ENCODE measurements at regions not wholly inside any gene's neighbourhood (a gene's known extent, or its start where the extent isn't known, plus 50 kb on each side); places are given as distances from the start of the nearest gene placed in this dataset.

DNA sequence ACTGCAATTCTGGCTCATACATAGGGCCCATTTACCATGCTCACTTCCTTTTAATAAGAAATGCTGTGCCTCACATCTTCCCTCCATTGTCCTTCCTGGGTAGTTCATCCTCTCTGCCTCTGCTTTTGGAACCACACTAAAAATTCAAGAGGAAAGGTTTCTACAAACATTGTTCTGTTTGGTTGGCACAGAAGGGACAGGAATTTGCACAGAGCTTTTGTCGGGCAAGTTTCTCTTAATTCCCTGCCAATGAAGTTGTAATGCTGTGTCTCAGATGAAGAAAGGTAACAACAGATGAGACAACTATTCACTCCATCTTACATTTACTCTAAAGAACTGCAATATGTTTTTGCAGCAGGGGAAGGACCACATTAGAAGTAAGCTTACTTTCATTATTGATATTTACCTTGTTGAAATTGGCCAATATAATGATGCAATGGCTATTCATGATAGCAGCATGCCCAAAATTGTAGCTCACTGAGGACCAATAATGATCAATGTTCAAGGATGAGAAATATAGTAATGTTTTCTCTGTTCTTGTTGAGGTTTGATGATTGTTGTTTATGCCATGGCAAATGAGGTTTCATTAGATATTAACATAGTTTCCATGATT is 82.5 kb upstream of the HMHB1 start:
- Mint-ChIP-seq H3K27ac (no peak overlapping the region), H3K4me3 (no peak overlapping the region), H3K27me3 (ENCODE audit: low read depth in 3 of 3) (peaks cover 0 to 2% (median 2%) of the 10 kb centered on the region in 3 donors), H3K4me1 (no peaks in the 10 kb centered on the region), H3K9me3 (peaks cover 15 to 23% (median 17%) of the 10 kb centered on the region in 7 donors), H3K36me3 (no peaks in the 10 kb centered on the region)
- Histone ChIP-seq H3K4me3 (replicated peaks in 1 of 3; ENCODE audit: low read depth in 2 of 3, low read length in 3 of 3) (no peak overlapping the region), H3K79me2 (ENCODE audit: insufficient read depth, low read length) (no peaks in the 10 kb centered on the region), H3K4me1 (ENCODE audit: control insufficient read depth in 1 of 2, insufficient read depth in 2 of 2, low read length in 2 of 2) (no peaks in the 10 kb centered on the region), H3K9ac (ENCODE audit: insufficient read depth, low read length, poor library complexity, severe bottlenecking) (no peak overlapping the region), H2AFZ (ENCODE audit: insufficient read depth, low read depth, low read length, poor library complexity, severe bottlenecking) (no peak overlapping the region), H3K9me3 (replicated peaks in 1 of 2; ENCODE audit: control insufficient read depth in 1 of 2, insufficient read depth in 1 of 2, low read length in 2 of 2) (peaks cover 4 to 16% of the 10 kb centered on the region in 2 donors), H3K4me2 (replicated peaks; ENCODE audit: extremely low read depth, low read length, poor library complexity, severe bottlenecking) (no peak overlapping the region), H4K20me1 (ENCODE audit: insufficient read depth, low read length) (no peaks in the 10 kb centered on the region), H3K27me3 (ENCODE audit: control insufficient read depth in 2 of 2, insufficient read depth in 2 of 2, low read length in 2 of 2) (no peaks in the 10 kb centered on the region), H3K27ac (ENCODE audit: low read depth in 1 of 2, low read length in 2 of 2) (no peak overlapping the region), H3K36me3 (replicated peaks in 1 of 2; ENCODE audit: control insufficient read depth in 1 of 2, insufficient read depth in 2 of 2, low read length in 2 of 2) (no peaks in the 10 kb centered on the region)
- DNase-seq = no peak
- intact Hi-C loops (cut with micrococcal nuclease) = no loop called here
- TF ChIP-seq, protein P1, sequence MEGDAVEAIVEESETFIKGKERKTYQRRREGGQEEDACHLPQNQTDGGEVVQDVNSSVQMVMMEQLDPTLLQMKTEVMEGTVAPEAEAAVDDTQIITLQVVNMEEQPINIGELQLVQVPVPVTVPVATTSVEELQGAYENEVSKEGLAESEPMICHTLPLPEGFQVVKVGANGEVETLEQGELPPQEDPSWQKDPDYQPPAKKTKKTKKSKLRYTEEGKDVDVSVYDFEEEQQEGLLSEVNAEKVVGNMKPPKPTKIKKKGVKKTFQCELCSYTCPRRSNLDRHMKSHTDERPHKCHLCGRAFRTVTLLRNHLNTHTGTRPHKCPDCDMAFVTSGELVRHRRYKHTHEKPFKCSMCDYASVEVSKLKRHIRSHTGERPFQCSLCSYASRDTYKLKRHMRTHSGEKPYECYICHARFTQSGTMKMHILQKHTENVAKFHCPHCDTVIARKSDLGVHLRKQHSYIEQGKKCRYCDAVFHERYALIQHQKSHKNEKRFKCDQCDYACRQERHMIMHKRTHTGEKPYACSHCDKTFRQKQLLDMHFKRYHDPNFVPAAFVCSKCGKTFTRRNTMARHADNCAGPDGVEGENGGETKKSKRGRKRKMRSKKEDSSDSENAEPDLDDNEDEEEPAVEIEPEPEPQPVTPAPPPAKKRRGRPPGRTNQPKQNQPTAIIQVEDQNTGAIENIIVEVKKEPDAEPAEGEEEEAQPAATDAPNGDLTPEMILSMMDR (IDR thresholded peaks at IDR 0.05) = no peak
- WGBS (ENCODE audit: insufficient coverage) = no CpG with 5 or more reads among the region's 1 CpG

DNA sequence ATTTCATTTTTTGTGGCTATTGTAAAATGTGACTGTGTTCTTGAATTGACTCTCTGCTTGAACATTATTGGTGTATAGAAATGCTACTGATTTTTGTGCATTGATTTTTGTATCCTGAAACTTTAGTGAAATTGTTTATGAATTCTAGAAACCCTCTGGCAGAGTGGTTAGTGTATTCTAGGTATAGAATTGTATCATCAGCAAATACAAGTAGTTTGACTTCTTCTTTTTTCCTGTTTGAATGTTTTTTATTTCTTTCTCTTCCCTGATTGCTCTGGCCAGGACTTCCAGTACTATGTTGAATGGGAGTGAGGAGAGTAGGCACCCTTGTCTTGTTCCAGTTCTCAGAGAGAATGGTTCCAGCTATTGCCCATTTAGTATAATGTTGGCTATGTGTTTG is 88.8 kb upstream of the HMHB1 start:
- H3K4me1 ChIP-seq (ENCODE audit: control insufficient read depth in 1 of 2, insufficient read depth in 2 of 2, low read length in 2 of 2) = no peaks in the 10 kb centered on the region
- Mint-ChIP-seq H3K4me3 (no peak overlapping the region), H3K27ac (no peak overlapping the region), H3K27me3 (ENCODE audit: low read depth in 3 of 3) (peaks cover 0 to 5% (median 2%) of the 10 kb centered on the region in 3 donors), H3K36me3 (no peaks in the 10 kb centered on the region), H3K4me1 (no peaks in the 10 kb centered on the region), H3K9me3 (peaks cover 18 to 31% (median 22%) of the 10 kb centered on the region in 7 donors)
- no peak overlapping the region for H3K4me3 ChIP-seq (replicated peaks in 1 of 3; ENCODE audit: low read depth in 2 of 3, low read length in 3 of 3)
- no peak overlapping the region for H3K27ac ChIP-seq (ENCODE audit: low read depth in 1 of 2, low read length in 2 of 2)
- no peaks in the 10 kb centered on the region for H4K20me1 ChIP-seq (ENCODE audit: insufficient read depth, low read length)
- no peaks in the 10 kb centered on the region for H3K79me2 ChIP-seq (ENCODE audit: insufficient read depth, low read length)
- no peak overlapping the region for H2AFZ ChIP-seq (ENCODE audit: insufficient read depth, low read depth, low read length, poor library complexity, severe bottlenecking)
- intact Hi-C loops (cut with micrococcal nuclease) = no loop called here
- no peak overlapping the region for H3K4me2 ChIP-seq (replicated peaks; ENCODE audit: extremely low read depth, low read length, poor library complexity, severe bottlenecking)
- DNase-seq = no peak
- H3K9me3 ChIP-seq (replicated peaks in 1 of 2; ENCODE audit: control insufficient read depth in 1 of 2, insufficient read depth in 1 of 2, low read length in 2 of 2) = peaks cover 4 to 16% of the 10 kb centered on the region in 2 donors
- H3K36me3 ChIP-seq (replicated peaks in 1 of 2; ENCODE audit: control insufficient read depth in 1 of 2, insufficient read depth in 2 of 2, low read length in 2 of 2) = no peaks in the 10 kb centered on the region
- TF ChIP-seq, protein P1 (IDR thresholded peaks at IDR 0.05) = no peak
- no peak overlapping the region for H3K9ac ChIP-seq (ENCODE audit: insufficient read depth, low read length, poor library complexity, severe bottlenecking)
- H3K27me3 ChIP-seq (ENCODE audit: control insufficient read depth in 2 of 2, insufficient read depth in 2 of 2, low read length in 2 of 2) = no peaks in the 10 kb centered on the region
